HG03196 (cell line): ENCODE measurements at regions not wholly inside any gene's neighbourhood (a gene's known extent, or its start where the extent isn't known, plus 50 kb on each side); places are given as distances from the start of the nearest gene placed in this dataset.

ENCODE experiments used
- ATAC-seq: cut with Tn5 transposase; IDR thresholded peaks from one replicate; pipeline ENCODE4 v1.9.1; 2021; ENCODE audit not compliant: unreplicated experiment

GRCh38 chr10:125460326-125460725 lies 222.6 kb downstream of the TEX36 start:
- ATAC-seq = no peak

GRCh38 chr10:125457406-125457805 lies 225.6 kb downstream of the TEX36 start:
- no peak for ATAC-seq

DNA sequence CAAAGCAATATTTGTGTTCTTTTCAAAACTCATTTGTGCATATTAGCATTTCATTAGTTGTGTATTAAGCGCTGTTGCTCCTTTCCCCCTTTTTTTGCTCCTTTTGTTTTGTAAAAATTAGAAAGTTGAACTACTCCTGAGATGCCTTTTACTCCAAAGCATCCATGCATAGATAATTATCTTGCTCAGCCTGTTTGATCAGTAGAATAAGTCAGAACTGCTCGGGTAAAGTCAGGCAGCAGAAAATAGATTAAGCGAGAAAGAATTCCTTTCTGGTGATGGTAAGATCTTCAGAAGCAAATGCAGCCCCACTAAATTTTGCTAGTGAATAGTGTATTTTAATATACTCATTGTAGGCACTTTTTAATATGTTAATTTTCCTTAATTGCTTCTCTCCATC lies 227.1 kb downstream of the TEX36 start:
- ATAC-seq = no peak

DNA sequence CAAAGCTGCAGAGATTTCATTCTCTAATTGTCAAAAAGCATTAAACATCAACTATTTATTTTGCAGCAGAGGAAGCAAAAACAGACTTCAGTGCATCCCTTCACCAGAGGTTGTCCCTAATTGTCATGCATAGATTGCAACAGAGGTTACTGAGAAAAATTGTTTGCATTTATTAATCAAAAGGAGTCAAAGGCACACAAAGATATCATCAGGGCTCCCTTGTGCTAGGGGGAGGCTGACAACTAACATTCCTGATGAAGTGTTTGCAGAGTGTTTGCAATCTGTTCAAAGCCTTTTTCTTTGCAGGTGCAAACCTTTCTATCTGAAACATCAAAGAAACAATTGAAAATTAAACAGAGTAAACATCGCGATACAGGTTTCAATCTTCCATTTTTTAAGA lies 227.5 kb downstream of the TEX36 start:
- no peak for ATAC-seq

DNA sequence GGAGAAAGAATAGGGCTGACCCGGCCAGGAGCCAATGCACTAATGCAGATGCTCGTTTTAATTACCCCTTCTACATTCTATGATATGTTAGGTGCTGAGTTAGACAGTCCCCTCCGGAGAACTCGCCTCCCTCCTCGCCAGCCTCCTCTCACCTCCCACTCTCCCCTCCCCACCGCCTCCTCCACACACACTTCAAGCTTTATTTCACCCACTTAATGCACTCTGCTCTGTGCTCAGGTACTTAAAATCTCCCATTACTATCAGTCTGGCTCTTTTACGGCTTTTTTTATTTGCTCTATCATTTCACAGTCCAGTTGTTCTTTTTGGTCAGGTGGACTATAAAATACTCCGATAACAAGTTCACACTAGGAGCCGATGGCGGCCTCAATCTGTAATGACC lies 231.6 kb downstream of the TEX36 start:
- ATAC-seq = no peak

DNA sequence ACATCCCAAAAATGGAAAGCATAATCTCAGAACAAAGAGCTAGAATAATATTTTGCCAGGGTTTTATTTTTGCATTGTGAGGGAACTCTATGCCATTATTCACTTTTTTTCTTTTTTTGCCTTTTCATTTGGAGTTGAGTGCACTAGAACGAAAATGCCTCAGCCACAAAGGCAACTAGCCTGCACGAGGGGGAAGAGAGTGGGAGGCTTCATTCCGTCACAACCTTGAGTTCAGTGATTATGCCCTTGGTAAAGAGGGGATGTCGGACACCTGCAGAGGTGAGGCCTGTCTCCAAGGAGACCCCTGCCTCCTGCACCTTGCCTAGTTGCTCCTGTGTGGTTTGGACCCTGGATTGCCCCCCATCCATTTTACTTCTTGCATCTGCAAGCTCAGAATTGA lies 232.7 kb downstream of the TEX36 start:
- ATAC-seq = no peak

- ATAC-seq = no peak
Observed at GRCh38 chr10:125449571-125449970, 233.4 kb downstream of the TEX36 start.

DNA sequence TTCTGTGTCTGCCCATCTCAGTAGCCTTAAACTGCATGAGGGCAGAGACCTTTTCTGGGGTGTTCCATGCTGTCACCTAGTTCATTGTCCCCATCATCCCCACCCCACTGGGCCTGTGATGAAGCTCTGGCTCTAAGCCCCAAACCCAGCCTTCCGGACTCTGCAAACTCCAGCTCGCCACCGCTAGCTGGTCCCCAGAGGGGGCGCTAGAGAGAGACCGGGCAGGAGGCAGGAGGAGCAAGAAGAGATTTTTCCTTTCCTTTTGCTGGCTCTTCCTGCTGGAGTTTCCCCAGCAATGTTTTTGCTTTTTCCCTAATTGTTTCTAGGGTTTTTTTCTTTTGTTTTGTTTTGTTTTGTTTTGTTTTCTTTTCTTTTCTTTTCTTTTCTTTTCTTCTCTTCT lies 234.4 kb downstream of the TEX36 start:
- ATAC-seq = no peak

GRCh38 chr10:125444790-125445189 lies 238.2 kb downstream of the TEX36 start:
- no peak for ATAC-seq

- ATAC-seq = no peak
Observed at GRCh38 chr10:125442856-125443540, 240.0 kb downstream of the TEX36 start.

DNA sequence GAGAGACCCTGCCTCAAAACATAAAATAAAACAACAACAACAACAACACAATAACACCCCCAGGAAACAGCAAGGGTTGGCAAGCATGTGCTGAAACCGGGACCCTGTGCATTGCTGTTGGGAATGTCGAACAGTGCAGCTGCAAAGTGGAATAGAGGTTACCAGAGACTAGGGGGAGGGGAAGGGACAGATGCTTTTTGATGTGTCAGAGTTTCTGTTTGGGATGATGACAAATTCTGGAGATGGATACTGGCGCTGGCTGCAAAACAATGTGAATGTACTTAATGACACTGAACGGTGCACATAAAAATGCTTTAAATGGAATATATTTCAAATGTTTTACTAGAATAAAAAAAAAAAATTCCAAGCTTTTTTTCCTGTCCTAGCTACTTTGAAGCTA lies 241.8 kb downstream of the TEX36 start:
- ATAC-seq = no peak

DNA sequence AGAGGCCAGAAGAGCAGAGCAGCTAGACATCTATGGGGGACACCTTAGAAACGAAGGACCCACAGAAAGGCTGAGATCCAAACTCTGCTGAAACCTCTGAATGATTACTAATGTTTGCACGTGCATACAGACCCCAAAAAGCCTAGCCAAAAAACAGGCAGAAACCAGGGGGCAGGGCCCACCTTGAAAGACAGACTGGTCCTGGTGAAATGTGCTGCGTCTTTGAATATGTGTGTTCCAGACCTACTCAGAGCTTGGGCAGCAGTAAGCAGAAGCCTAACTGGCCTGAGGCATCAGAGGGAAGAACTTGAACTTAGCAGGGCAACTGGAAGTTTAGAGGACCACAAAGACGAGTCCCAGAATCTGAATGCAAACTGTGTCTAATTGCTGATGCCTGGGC lies 251.8 kb downstream of the TEX36 start:
- no peak for ATAC-seq

DNA sequence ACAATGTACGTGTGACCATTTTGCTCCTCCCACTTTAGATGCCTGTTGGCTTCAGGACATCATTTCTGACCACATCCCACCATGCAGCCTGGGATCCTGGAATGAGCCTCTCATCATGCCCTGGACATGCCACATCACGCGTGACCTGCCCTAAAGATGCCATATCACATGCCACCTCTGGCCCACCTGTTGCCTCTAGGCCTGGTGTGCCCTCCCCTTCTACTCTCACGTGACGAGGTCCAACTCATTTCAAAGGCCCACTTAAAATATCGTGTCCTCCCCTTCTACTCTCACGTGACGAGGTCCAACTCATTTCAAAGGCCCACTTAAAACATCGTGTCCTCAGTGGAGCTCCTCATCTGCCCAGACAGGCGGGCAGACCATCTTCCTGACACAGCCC lies 254.9 kb downstream of the TEX36 start:
- no peak for ATAC-seq

DNA sequence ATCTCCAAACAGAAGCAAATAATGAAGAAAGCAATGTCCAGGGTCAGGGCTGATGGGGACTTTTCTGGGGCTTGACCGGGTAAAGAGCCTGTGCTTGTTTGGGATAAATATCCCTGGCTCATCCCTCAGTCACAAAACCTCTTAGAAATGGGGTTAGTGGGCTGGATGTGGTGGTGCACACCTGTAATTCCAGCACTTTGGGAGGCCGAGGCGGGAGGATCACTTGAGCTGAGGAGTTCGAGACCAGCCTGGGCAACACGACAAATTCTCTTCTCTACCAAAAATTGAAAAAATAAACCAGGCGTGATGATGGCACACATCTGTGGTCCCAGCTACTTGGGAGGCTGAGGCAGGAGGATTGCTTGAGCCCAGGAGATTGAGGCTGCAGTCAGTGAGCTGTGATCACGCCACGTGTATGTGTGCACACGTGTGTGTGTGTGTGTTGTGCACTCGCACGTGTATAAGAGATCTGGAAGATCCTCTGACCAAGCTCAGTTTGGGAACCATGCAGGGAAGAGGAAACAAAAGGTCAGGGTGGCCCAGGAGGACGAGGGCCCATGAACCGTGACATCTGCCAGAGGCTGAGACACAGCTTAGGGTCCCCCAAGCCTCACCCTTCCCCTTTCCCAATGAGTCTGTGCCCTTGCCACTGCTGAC lies 258.6 kb downstream of the TEX36 start:
- no peak for ATAC-seq

- no peak for ATAC-seq
Observed at GRCh38 chr10:125423569-125423968, 259.4 kb downstream of the TEX36 start.

DNA sequence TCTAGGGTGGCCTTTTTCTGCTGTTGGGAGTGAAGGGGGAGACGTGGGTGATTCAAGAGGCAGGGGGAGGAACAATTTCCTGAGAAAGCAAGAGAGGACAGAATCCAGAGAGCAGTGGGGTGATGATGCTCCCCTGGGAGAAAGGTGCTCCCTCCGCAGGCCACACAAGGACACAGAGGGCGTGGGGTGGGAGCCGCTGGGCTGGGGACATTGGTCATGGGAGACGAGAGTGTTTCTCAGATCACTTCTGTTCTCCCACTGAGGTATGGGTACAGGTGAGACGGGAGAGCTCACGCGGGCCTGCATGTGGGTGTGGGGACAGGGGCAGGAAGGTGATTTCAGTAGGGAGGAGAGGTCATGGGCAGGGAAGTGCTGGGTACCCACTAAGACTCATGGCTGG lies 259.5 kb upstream of the CTBP2 start:
- ATAC-seq = no peak

GRCh38 chr10:125419146-125419545 lies 258.8 kb upstream of the CTBP2 start:
- no peak for ATAC-seq

GRCh38 chr10:125417605-125418004 lies 257.2 kb upstream of the CTBP2 start:
- no peak for ATAC-seq

- ATAC-seq = no peak
Observed at GRCh38 chr10:125415964-125416363, 255.6 kb upstream of the CTBP2 start.

DNA sequence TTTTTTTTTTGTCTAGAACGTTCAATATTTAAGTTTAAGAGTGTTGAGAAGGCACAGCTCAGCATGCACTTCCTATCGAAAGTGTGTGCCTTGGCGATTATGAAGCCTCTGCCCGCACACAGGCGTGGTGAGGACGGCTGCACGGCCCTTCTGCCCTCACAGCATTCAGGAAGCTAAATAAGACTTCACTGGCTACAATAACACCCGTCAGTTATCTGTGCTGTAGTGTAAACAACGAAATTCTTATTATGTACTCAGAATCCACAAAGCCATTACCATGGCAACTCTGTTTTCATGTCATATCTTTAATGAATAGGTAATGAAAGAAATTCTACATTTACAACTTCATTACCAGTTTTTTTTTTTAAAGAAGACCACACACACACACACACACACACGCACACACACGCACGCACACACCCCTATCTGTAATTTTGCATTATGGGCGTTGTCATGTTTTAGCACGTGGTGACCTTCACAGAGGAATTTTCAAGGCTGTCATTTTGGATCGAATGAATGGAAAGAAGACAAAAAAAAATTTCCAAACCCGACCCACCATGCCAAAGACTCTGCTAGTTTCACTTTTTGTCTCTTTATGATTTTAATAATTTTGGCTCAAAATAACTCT lies 254.8 kb upstream of the CTBP2 start:
- ATAC-seq = no peak

- ATAC-seq = no peak
Observed at GRCh38 chr10:125411724-125412123, 251.4 kb upstream of the CTBP2 start.

- no peak for ATAC-seq
Observed at GRCh38 chr10:125409756-125410155, 249.4 kb upstream of the CTBP2 start.
